Fibroblast of mammary gland (primary cell): ENCODE measurements at regions not wholly inside any gene's neighbourhood (a gene's known extent, or its start where the extent isn't known, plus 50 kb on each side); places are given as distances from the start of the nearest gene placed in this dataset.

Experiments
- DNase-seq: peaks from one replicate; pipeline ENCODE4 v3.0.0-alpha.2; 2010; ENCODE audit warnings: low read depth
- H3K4me3 ChIP-seq: 2 replicates; pipeline ENCODE4 v1.5.1; 2011; ENCODE audit warnings: low read depth, mild to moderate bottlenecking, low read length, moderate library complexity; ENCODE audit not compliant: control insufficient read depth
- TF ChIP-seq, protein P1 (sequence below): conservative IDR thresholded peaks from 2 replicates; pipeline ENCODE4 v1.5.1; 2011; ENCODE audit warnings: low read depth, low read length, inconsistent platforms; ENCODE audit not compliant: control insufficient read depth, insufficient read depth

DNA sequence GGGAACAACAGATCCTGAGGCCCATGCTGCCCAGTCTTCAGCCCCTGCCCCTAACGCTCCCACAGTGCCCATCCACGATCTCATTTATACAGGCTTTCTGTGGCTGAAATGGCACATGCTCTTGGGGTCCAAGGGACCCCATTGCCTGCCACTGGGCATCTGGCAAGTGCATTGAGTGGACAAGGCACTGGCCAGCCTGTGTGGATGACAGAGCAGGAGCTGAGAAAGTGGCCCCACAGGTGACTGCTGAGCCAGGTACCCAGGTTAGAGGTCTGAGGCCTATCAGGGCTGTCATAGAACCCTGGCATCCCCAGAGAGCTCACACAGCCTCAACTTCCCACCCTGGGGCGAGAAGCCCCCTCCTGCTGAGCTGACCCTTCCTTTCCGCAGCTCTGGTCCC lies 86.0 kb upstream of the NXT1 start:
- TF ChIP-seq, protein P1, sequence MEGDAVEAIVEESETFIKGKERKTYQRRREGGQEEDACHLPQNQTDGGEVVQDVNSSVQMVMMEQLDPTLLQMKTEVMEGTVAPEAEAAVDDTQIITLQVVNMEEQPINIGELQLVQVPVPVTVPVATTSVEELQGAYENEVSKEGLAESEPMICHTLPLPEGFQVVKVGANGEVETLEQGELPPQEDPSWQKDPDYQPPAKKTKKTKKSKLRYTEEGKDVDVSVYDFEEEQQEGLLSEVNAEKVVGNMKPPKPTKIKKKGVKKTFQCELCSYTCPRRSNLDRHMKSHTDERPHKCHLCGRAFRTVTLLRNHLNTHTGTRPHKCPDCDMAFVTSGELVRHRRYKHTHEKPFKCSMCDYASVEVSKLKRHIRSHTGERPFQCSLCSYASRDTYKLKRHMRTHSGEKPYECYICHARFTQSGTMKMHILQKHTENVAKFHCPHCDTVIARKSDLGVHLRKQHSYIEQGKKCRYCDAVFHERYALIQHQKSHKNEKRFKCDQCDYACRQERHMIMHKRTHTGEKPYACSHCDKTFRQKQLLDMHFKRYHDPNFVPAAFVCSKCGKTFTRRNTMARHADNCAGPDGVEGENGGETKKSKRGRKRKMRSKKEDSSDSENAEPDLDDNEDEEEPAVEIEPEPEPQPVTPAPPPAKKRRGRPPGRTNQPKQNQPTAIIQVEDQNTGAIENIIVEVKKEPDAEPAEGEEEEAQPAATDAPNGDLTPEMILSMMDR = no peak
- DNase-seq = no peak
- no peak overlapping the region for H3K4me3 ChIP-seq

DNA sequence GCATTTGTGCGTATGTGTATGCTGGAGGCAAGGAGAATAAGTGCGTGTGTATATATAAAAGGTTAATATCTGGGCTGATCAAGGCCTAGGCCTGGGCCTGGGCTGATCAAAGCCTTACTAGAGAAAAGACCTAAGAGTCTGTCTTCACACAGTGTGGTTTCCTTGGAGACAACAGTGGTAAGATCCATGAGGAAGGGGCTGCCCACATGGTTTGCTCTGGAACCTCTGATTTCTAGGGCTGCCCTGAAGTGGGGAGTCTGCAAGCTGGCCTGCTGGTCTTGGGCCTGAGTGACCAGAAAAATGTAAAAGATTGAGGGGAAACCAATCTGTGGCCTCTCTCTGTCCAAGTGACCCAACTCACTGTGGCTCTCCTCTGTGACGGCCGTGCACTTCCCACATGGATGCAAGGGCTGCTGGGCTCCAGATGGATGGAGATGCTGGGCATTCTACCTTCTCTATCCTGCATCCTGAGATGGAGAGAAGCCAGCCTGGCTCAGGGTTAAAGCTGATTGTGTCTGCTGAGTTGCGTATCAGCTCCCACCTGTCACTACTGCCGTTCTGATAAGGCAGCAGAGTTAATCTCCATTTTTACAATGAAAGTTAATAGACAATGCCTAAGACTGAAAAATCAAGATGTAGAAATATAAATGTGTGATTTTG lies 90.3 kb upstream of the NXT1 start:
- no peak overlapping the region for H3K4me3 ChIP-seq

DNA sequence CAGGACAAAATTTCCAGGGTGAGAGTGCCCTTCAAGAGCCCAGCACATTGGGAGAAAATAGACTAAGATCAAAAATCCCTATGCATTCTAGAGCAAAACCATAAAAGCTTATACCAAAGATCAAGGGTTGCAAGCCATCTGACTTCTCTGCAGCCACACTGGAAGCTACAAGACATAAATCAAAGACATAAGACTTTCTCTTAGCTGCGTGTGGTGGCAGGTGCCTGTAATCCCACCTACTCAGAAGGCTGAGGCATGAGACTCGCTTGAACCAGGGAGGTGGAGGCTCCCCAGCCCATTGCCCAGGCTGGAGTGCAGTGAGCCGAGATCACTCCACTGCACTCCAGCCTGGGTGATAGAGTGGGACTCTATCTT lies 91.9 kb upstream of the NXT1 start:
- H3K4me3 ChIP-seq = no peak overlapping the region
- TF ChIP-seq, protein P1 = no peak
- DNase-seq = no peak

More for the DNA sequence above, 90.3 kb upstream of the NXT1 start:
- TF ChIP-seq, protein P1 = no peak
- no peak for DNase-seq

DNA sequence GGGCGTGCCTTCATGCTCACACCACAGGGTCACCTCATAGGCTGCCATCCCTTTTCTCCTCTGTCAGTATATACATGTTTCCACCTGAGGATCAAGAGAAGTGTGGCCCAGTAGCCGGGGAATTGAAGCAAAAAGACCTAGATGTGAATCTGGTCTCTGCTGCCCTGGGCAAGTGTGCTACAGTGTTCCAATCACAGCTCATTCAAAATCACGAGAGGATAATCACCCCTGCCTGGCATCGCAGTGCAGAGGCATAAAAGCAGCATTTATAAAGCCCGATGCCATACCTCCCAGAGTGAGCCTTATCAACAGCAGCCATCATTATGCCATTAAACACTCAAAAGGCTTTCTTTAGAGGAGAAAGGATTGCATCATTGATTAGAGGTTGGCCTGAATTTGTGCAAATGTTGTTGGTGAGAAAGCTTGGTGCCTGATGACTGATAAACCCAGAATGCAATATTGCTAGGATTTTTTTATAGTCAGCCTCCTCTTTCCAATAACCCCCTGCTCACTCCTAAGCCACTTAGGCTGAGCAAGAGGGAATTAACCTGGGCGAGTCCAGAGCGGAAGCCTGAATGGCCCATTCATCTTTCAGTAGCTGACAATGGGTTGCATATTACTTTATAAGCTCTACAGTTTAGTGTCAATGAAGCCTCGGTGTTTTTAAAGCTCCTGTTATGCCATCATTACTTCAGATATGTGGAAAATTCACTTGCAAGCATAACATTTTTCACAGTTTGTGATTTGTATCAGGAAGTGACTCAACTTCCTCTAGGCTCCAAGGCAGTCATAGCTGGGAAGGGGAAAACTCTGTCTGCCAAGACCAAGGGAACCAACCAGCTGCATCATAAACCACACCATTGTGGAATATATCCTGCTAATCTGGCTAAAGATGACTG lies 92.5 kb upstream of the NXT1 start:
- H3K4me3 ChIP-seq = no peak overlapping the region
- peak; percentile 89 for DNase-seq
- TF ChIP-seq, protein P1 = no peak

DNA sequence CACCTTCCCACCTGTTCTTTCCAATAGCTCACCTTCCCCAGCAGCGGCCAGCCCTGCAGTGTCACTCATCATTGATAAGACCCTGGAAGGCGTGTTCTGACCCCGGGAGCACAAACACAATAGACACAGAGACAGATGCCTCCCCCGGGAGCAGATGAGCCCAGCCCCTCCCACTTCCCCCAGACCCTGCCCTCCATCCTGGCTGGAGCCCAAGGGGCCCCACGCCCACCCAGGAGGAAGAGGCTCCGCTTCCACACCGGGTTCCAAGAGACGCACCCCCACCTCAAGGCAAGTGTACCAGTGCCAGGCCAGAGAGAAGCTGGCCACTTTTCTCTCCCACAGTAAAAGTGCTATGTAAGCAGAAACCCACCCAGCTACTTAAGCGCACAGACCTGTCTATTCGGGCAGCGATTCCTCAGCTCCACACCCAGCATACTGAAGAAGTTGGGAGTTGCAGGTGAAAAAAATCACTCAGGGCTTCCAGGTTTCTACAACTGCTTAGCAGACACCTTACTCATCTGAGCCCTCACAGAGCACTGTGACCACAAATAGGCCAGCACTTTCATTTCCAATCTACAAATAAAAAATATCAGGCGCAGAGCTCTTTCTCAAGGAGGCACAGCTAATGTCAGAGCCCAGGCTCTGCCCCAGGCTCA lies 93.4 kb upstream of the NXT1 start:
- TF ChIP-seq, protein P1 = no peak
- H3K4me3 ChIP-seq = no peak overlapping the region
- DNase-seq = peak; percentile 9

DNA sequence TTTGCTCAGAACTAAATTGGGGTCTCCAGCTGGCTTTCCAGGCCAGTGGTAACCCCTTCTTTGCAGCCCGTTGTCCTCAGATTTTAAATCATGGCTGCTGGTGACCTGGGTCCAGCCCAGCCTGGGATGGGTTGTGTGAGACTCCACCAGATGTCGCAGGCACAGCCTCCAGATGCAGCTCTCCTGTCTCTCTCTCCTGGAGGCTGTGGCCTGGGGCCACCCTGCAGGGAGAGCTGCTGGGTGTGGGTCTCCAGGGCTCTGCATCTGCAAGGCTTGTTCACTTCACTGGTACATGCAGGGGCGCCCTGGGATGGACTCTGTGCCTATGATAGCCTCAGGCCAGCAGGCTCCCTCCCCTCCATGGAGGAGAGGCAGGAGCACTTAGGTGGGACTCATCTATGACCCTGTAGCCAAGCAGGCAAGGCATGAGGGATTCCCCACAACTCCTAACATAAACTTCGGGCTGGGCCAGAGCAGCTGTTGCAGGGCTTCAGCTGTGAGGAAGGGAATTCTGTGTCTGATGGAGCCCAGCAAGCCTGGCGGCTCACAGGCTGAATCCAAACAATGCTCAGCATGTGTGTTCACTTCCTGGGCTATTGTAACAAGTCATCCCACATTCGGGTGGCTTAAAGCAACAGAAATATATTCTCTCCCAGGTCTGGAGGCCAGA lies 94.7 kb upstream of the NXT1 start:
- TF ChIP-seq, protein P1 = no peak
- H3K4me3 ChIP-seq = no peak overlapping the region

More for the DNA sequence above, 94.7 kb upstream of the NXT1 start:
- no peak for DNase-seq
